ENCODE measurements at regions not wholly inside any gene's neighbourhood (a gene's known extent, or its start where the extent isn't known, plus 50 kb on each side); places are given as distances from the start of the nearest gene placed in this dataset.

GRCh38 chrX:39939678-39940077 is 158.1 kb downstream of the BCOR start:
- TF ChIP-seq EP300 (IDR thresholded peaks at IDR 0.05) (no peak), POLR2A (IDR thresholded peaks at IDR 0.05) (no peak)

Data from ovary (tissue), 1 donor.